SK-N-SH (cell line): ENCODE measurements at regions not wholly inside any gene's neighbourhood (a gene's known extent, or its start where the extent isn't known, plus 50 kb on each side); places are given as distances from the start of the nearest gene placed in this dataset.
A peak's percentile ranks its signal among the peaks of the same experiment; 100 is the strongest.

Experiments
- CTCF ChIA-PET: fragments of 300-600, 350-600 bp; formaldehyde crosslinking; extraction: SDS; loops from one replicate; lab custom pipeline; 2021; lab: Yijun Ruan, JAX
- POLR2A ChIA-PET: fragments of 350-600 bp; sonication (Branson Sonifier 250); formaldehyde crosslinking; extraction: SDS; loops from one replicate; lab custom pipeline; 2020; ENCODE audit warnings: antibody characterized with exemption, inconsistent platforms; lab: Yijun Ruan, JAX
- DNase-seq: peaks from one replicate; pipeline ENCODE4 v3.0.0; 2012
- H2AFZ ChIP-seq: fragments of 200-600 bp; sonication (generic); 2 replicates; pipeline ENCODE4 v1.8.1; 2016; ENCODE audit warnings: antibody characterized with exemption, mild to moderate bottlenecking, low read depth
- H3F3A ChIP-seq: fragments of 200-600 bp; sonication (generic); replicated peaks from 2 replicates; pipeline ENCODE3; 2016; ENCODE audit warnings: antibody characterized with exemption, mild to moderate bottlenecking; ENCODE audit not compliant: insufficient read depth
- H3K27ac ChIP-seq, 2 experiments: fragments of 200-500 bp in 1 of 2; fragments of 200-600 bp in 1 of 2; sonication (Bioruptor generic) in 1 of 2; sonication (generic), shearing (Covaris generic) in 1 of 2; 2 replicates each; pipeline versions ENCODE4 v1.5.1 to v1.6.1; 2014 to 2016; ENCODE audit warnings: low read depth in 2 of 2, inconsistent platforms in 1 of 2, low read length in 1 of 2, mild to moderate bottlenecking in 1 of 2, mixed read lengths in 1 of 2
- H3K27me3 ChIP-seq: fragments of 200-600 bp; sonication (generic), shearing (Covaris generic); 2 replicates; pipeline ENCODE4 v1.6.1; 2016; ENCODE audit warnings: mixed run types; ENCODE audit not compliant: insufficient read depth
- H3K36me3 ChIP-seq, 2 experiments: fragments of 200-500 bp in 1 of 2; fragments of 200-600 bp in 1 of 2; sonication (Bioruptor generic) in 1 of 2; sonication (generic) in 1 of 2; replicated peaks in 1 of 2; 2 replicates each; pipeline versions ENCODE3 to v1.5.1; 2014 to 2016; ENCODE audit warnings: low read length in 1 of 2, mild to moderate bottlenecking in 1 of 2; ENCODE audit not compliant: insufficient read depth in 2 of 2, control insufficient read depth in 1 of 2
- H3K4me1 ChIP-seq, 2 experiments: fragments of 200-500 bp in 1 of 2; fragments of 200-600 bp in 1 of 2; sonication (Bioruptor generic) in 1 of 2; sonication (generic), shearing (Covaris generic) in 1 of 2; 2 replicates each; pipeline versions ENCODE4 v1.5.1 to v1.6.1; 2014 to 2016; ENCODE audit warnings: low read depth in 1 of 2, low read length in 1 of 2, mixed run types in 1 of 2; ENCODE audit not compliant: insufficient read depth in 2 of 2, control insufficient read depth in 1 of 2
- H3K4me2 ChIP-seq: fragments of 200-600 bp; sonication (generic), shearing (Covaris generic); 2 replicates; pipeline ENCODE4 v1.6.1; 2017; ENCODE audit warnings: mixed run types
- H3K4me3 ChIP-seq, 2 experiments: fragments of 200-500 bp in 1 of 2; fragments of 200-600 bp in 1 of 2; sonication (Bioruptor generic) in 1 of 2; sonication (generic), shearing (Covaris generic) in 1 of 2; 2 replicates each; pipeline versions ENCODE4 v1.5.1 to v1.8.1; 2014 to 2016; ENCODE audit warnings: low read depth in 2 of 2, inconsistent platforms in 1 of 2, low read length in 1 of 2, mild to moderate bottlenecking in 1 of 2, mixed read lengths in 1 of 2, moderate library complexity in 1 of 2
- H3K79me2 ChIP-seq: fragments of 200-600 bp; sonication (generic); 2 replicates; pipeline ENCODE4 v1.8.1; 2017; ENCODE audit warnings: mild to moderate bottlenecking; ENCODE audit not compliant: insufficient read depth
- H3K9ac ChIP-seq: fragments of 200-600 bp; sonication (generic); 2 replicates; pipeline ENCODE4 v1.6.1; 2017; ENCODE audit warnings: mixed run types
- H3K9me2 ChIP-seq: fragments of 200-600 bp; sonication (generic); 2 replicates; pipeline ENCODE4 v1.6.1; 2017; ENCODE audit warnings: mixed run types
- H3K9me3 ChIP-seq: fragments of 200-600 bp; sonication (generic); 2 replicates; pipeline ENCODE4 v1.6.1; 2017; ENCODE audit warnings: mixed run types, mild to moderate bottlenecking, moderate library complexity
- H4K20me1 ChIP-seq: fragments of 200-600 bp; sonication (generic); 2 replicates; pipeline ENCODE4 v1.6.1; 2017; ENCODE audit warnings: mild to moderate bottlenecking, mixed run types; ENCODE audit not compliant: insufficient read depth
- CHD2 ChIP-seq: fragments of 150-350 bp; IDR thresholded peaks from 2 replicates; pipeline ENCODE4 v1.6.1; 2018; ENCODE audit warnings: low read length; ENCODE audit not compliant: partially characterized antibody
- ELF1 ChIP-seq: IDR thresholded peaks from 2 replicates; pipeline ENCODE4 v1.4.0; 2012
- EP300 ChIP-seq, 2 experiments: IDR thresholded peaks; 2 replicates each; pipeline versions ENCODE4 v1.4.0 to v1.6.1; 2012; ENCODE audit warnings: borderline replicate concordance in 1 of 2, low read depth in 1 of 2, low read length in 1 of 2
- FOSL2 ChIP-seq: IDR thresholded peaks from 2 replicates; pipeline ENCODE4 v1.4.0; 2012; ENCODE audit warnings: low read depth, mild to moderate bottlenecking, moderate library complexity, borderline replicate concordance
- FOXJ3 ChIP-seq: sonication (generic); formaldehyde crosslinking; IDR thresholded peaks from 2 replicates; pipeline ENCODE4 v1.5.1; 2020; ENCODE audit warnings: mild to moderate bottlenecking, missing genetic modification reagents
- GABPA ChIP-seq: IDR thresholded peaks from 2 replicates; pipeline ENCODE4 v1.4.0; 2012; ENCODE audit warnings: low read depth, mild to moderate bottlenecking
- GATA2 ChIP-seq: sonication (generic); formaldehyde crosslinking; IDR thresholded peaks from 2 replicates; pipeline ENCODE4 v1.5.0; 2020; ENCODE audit warnings: mild to moderate bottlenecking, missing genetic modification reagents
- JUND ChIP-seq: IDR thresholded peaks from 2 replicates; pipeline ENCODE4 v1.4.0; 2012
- MEF2A ChIP-seq: IDR thresholded peaks from 2 replicates; pipeline ENCODE4 v1.4.0; 2012; ENCODE audit warnings: low read depth, borderline replicate concordance
- NRF1 ChIP-seq: IDR thresholded peaks from 2 replicates; pipeline ENCODE4 v1.6.1; 2012; ENCODE audit warnings: low read depth, mild to moderate bottlenecking, low read length
- RAD21 ChIP-seq: IDR thresholded peaks from 2 replicates; pipeline ENCODE4 v1.6.1; 2012; ENCODE audit warnings: mild to moderate bottlenecking, low read length
- RCOR1 ChIP-seq: fragments of 150-350 bp; IDR thresholded peaks from 2 replicates; pipeline ENCODE4 v1.6.1; 2017; ENCODE audit warnings: antibody characterized with exemption, low read length
- RXRA ChIP-seq: IDR thresholded peaks from 2 replicates; pipeline ENCODE4 v1.4.0; 2012; ENCODE audit warnings: low read depth, mild to moderate bottlenecking, borderline replicate concordance
- SIN3A ChIP-seq: IDR thresholded peaks from 2 replicates; pipeline ENCODE4 v1.6.1; 2012; ENCODE audit warnings: low read depth, mild to moderate bottlenecking, low read length, moderate library complexity, borderline replicate concordance
- SMC3 ChIP-seq: IDR thresholded peaks from 2 replicates; pipeline ENCODE4 v1.6.1; 2012; ENCODE audit warnings: low read depth, low read length, improper control_type of control experiment
- TAF1 ChIP-seq: IDR thresholded peaks from 2 replicates; pipeline ENCODE4 v1.6.1; 2012; ENCODE audit warnings: low read depth, mild to moderate bottlenecking, low read length, moderate library complexity, borderline replicate concordance
- USF2 ChIP-seq: fragments of 150-350 bp; IDR thresholded peaks from 2 replicates; pipeline ENCODE4 v1.6.1; 2017; ENCODE audit warnings: antibody characterized with exemption, low read length, low read depth, borderline replicate concordance
- YY1 ChIP-seq: IDR thresholded peaks from 2 replicates; pipeline ENCODE4 v1.4.0; 2012; ENCODE audit warnings: low read depth, mild to moderate bottlenecking
- WGBS: methylation state at CpG from one replicate; pipeline ENCODE4 v1.1.6; 2017; ENCODE audit warnings: low lambda C conversion rate; 5-methylcytosine and 5-hydroxymethylcytosine counted together

- no peak for TF ChIP-seq USF2
- TF ChIP-seq GATA2 (CRISPR knock-in tag) = no peak
- TF ChIP-seq EP300 (IDR thresholded peaks at IDR 0.05; ENCODE audit: borderline replicate concordance in 1 of 2, low read depth in 1 of 2, low read length in 1 of 2) = no peak
- no peak for TF ChIP-seq MEF2A
- no peak for TF ChIP-seq SMC3
Measured at GRCh38 chr2:18464913-18465312, 95.5 kb downstream of the RDH14 start (continued).

DNA sequence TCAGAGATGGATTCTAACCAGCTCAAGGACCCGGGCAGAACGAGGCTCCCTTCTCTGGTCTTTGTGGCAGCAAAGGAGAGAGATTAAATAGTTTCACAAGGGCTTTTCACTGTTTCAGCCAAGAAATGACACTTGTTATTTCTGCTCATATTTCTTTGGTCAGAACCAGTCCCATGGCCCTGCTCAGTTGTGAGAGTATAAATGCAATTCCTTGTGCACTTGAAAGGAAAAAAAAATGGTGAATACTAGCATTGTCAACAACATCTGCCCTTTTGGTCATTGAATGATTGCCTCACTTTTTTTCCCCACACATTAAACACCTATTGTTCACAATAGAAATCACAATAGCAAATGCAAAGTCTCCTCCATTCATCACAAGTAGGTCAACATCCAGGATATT, 104.4 kb downstream of the RDH14 start:
- Histone ChIP-seq H3K4me3 (no peak overlapping the region), H3K27ac (peak overlapping the region; percentile 3 to 10; a peak in 2 of 4 replicates), H3F3A (no peaks in the 10 kb centered on the region), H3K4me2 (no peak overlapping the region), H2AFZ (peak overlapping the region; percentile 11), H4K20me1 (no peaks in the 10 kb centered on the region), H3K27me3 (no peaks in the 10 kb centered on the region), H3K9ac (no peak overlapping the region), H3K4me1 (peaks cover 0 to 11% of the 10 kb centered on the region in 2 experiments), H3K9me2 (no peaks in the 10 kb centered on the region), H3K79me2 (no peaks in the 10 kb centered on the region), H3K36me3 (no peaks in the 10 kb centered on the region), H3K9me3 (no peaks in the 10 kb centered on the region)
- ChIA-PET CTCF (interaction anchor here (0.8 to 1.0 kb wide), 2 partner anchors 10 to 20 kb away, joined by 3 to 4 read pairs; no protein-coding TSS in a partner anchor), POLR2A (no interaction called here)
- DNase-seq = no peak
- WGBS = 24% methylated on average over 2 of the region's 2 CpGs
- TF ChIP-seq YY1 = no peak
- TF ChIP-seq FOXJ3 (CRISPR knock-in tag) = no peak
- TF ChIP-seq FOSL2 = no peak
- no peak for TF ChIP-seq GABPA
- no peak for TF ChIP-seq JUND
- no peak for TF ChIP-seq EP300 (IDR thresholded peaks at IDR 0.05; ENCODE audit: borderline replicate concordance in 1 of 2, low read depth in 1 of 2, low read length in 1 of 2)
- TF ChIP-seq ELF1 = no peak
- TF ChIP-seq RAD21 = no peak
- TF ChIP-seq RCOR1 = no peak
- no peak for TF ChIP-seq CHD2
- no peak for TF ChIP-seq TAF1
- TF ChIP-seq SMC3 = no peak
- TF ChIP-seq SIN3A = no peak
- no peak for TF ChIP-seq NRF1
- TF ChIP-seq RXRA = no peak
